Hepatocyte (in vitro differentiated cells): ENCODE measurements at regions not wholly inside any gene's neighbourhood (a gene's known extent, or its start where the extent isn't known, plus 50 kb on each side); places are given as distances from the start of the nearest gene placed in this dataset.

Experiments used
- CTCF ChIP-seq: fragments of 200-600 bp; sonication (generic); IDR thresholded peaks from 2 replicates; pipeline ENCODE4 v1.5.1; 2016; ENCODE audit warnings: antibody characterized with exemption, mild to moderate bottlenecking; ENCODE audit not compliant: poor library complexity
- EZH2 ChIP-seq: fragments of 200-600 bp; sonication (generic); IDR thresholded peaks from 2 replicates; pipeline ENCODE4 v1.6.1; 2016; ENCODE audit warnings: antibody characterized with exemption, mild to moderate bottlenecking, borderline replicate concordance
- EZH2phosphoT487 ChIP-seq: fragments of 200-600 bp; sonication (generic); IDR thresholded peaks from one replicate; pipeline ENCODE4 v1.6.1; 2018; ENCODE audit warnings: antibody characterized with exemption, mild to moderate bottlenecking, low read depth, moderate library complexity; ENCODE audit not compliant: unreplicated experiment, severe bottlenecking

- TF ChIP-seq EZH2phosphoT487 (no peak), CTCF (no peak), EZH2 (no peak)
These were observed 417.1 kb downstream of the ANKRD50 start for GRCh38 chr4:124295413-124295812.
